ENCODE measurements at regions not wholly inside any gene's neighbourhood (a gene's known extent, or its start where the extent isn't known, plus 50 kb on each side); places are given as distances from the start of the nearest gene placed in this dataset.

DNA sequence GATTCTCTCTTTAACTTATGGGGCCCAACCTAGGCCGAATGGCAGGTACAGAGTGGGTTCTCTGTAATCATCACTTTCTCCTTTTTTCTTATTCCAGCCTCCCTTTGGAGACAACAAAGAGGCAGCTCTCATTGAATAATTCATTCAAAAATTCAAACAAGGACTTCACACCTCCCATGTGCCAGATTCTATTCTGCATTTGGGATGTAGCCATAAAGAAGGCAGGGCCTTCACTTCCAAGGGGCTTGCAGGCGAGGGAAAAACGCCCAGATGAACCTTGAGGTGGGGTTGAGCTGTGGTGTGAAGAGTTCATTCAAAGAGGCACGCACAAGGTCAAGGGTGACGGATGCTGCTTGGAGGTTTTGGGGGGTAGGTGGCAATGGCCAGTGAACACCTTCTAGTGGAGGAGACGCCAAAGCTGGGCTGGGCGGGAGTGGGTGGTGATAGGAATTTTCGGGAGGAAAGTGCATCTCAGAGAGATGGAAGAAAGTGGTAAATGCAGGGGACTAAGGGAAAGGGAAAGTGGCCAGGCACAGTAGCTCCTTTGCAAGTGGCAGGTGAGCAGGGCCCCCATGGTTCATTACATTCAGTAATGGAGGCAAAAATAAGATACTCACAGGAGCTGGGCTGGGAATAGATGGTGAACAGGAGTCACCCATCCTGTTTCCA lies 499.6 kb downstream of the MIAT start:
- no peak for DNase-seq (ENCODE audit: extremely low read depth, low read depth, low spot score)

DNA sequence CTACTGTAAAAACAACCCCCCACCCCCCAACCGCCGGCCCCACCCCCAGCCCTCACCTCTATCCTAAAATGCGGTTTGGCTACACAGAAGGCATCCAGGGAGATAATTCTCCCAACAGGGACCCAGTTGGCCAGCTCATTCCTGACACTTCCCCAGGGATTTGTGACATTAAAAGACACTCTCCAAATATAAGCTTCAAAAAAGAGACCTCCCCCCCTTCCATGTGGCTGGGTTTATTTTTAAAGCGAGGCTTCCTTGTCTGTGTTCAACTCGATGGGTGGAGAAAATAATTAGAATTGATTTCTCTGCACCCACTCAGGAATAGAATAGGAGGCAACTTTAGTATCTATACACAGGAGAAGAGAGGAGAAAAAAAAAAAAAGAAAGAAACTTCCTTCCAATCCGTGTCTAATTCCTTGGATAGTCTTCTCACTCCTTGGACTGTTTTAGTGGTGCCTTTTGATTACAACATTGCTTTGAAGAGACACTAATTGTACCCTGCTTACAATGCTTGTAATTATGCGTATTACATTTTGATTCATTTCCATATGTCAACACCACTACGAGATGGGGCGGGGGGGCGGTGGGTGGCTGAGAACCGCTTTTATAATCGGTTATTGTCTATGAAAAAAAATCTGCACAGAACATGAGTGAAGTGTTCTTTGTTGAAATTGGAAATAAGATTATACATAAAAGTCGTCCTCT lies 500.4 kb downstream of the MIAT start:
- DNase-seq (ENCODE audit: extremely low read depth, low read depth, low spot score) = no peak

DNA sequence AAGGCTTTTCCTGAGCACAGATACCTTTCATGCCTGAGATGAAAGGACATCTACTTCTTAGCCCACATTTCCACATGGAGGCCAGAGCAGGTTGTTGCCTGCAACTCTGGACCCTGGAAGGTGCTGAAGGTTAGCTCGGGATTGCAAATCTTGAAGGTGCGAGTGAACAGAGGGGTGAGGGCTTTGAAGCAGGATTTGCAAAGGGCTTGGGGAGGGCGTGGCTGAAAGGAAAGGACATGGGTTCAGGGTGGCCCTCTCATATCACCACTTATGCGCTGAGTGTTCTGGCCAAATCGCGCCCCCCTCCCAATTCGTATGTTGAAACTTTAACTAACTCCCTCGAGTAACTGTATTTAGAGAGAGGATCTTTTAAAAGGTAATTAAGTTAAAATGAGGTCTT lies 501.6 kb downstream of the MIAT start:
- no peak for DNase-seq (ENCODE audit: extremely low read depth, low read depth, low spot score)

DNA sequence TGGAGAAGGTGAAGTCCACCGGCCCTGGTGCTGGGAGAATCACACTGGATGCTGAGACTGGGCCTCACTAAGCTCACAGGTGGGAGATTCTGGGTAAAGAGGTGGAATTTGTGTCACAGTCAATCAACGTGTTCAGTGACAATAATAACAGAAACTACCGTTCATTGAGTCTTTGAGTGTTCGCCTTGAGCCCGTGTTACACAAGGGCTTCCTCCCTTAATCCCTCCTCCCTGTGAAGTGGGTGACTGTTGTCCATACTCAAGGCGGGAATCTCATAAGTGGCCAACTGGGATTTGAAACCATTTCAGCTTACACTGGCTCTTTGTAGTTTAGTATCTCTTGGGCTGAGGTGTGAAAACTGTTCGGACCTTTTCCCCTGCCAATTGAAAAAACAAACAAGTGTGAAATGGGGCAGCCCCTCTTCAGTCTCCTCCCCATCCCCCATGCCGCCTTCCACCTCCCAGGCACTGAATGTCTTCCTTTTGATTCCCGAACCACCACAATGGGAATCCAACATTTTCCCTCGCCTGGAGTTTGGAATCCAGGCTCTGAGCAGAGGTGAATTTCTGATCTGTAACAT lies 502.4 kb downstream of the MIAT start:
- DNase-seq (ENCODE audit: extremely low read depth, low read depth, low spot score) = no peak

DNA sequence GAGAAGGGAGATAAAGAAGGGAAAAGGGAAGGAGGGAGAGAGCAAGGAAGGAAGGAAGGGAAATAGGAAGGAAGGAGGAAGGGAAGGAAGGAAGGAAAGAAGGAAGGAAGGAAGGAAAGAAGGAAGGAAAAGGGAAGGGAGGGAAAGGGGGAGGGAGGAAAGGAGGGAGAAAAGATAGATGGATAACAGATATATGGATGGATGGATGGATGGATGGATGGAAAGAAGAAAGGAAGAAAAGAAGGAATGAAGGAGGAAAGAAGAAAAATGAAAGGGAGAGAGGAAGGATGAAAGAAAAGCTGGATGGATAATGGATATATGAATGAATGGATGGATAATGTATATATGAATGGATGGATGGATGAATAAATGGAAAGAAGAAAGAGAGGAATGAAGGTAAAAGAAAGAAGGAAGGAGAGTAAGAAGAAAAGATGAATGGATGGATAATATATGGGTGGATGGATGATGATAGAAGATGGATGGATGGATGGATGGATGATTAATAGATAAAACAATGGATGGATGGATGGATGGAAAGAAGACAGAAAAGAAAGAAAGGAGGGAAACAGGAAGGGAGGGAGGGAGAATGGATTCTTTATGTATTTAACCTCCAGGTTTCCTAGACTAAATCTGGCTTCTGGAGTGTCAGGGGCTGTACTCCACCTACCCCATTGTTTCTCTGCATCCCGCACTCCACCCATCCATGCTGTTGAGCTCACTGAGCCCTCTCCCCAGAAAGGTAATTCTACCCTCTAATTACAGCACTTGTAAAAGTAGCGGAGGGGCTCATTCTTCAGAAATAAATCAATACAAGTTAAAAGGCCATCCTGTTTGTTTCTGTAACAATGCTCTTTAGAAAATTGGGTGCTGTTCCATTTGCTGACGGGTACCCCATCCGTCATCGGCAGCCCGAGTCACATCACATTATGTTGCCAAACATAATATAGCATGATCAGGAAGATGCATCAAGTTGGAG lies 506.1 kb downstream of the MIAT start:
- no peak for DNase-seq (ENCODE audit: extremely low read depth, low read depth, low spot score)

DNA sequence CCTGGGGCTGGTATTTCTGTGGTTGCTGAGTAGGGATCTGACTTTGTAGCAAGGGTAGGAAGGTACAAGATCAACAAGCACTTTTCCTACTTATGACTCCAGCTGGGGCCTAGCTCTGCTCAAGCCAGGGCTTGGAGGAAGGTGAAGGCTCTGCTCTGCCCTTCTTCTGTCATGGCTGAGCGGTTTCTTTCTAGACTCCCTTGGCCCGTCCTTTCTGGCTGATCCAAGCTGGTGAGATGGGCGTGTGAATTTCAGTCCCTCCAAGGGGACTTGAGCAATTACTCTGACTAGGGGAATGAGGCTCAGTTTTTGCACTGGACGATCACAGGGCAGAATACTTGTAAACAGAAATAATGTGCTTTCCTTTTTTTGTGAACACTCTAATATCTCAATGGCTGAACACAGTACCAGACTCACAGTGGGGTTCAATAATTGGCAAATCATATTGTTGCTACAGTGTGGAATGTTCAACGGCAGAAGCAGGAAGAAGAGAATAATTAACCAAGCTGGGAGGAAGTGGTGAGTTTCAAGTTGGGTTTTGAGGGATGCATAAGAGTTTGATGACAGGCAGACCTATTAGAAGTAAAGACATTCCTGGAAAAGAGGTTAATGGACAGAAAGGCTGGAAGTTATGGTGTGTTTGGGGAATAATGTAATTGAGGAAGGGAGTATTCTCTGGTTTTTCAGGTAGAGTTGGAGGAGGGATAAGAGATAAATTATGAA lies 507.6 kb downstream of the MIAT start:
- no peak for DNase-seq (ENCODE audit: extremely low read depth, low read depth, low spot score)

DNA sequence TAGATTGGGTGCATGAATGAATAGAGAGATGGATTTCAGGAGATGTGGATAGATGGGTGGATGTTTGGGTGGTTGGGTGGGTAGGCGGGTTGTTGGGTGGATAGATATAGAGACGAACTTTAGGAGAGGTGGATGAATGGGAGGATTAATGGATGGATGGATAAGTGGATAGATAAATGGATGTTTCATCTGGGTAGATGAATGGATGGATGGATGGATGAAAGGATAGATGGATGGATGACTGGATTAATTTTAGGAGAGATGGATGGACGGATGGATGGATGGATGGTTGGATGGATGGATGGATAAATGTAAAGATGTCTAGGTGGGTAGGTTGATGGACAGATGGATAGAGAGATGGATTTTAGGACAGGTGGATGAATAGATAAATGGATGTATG lies 511.3 kb downstream of the MIAT start:
- DNase-seq (ENCODE audit: extremely low read depth, low read depth, low spot score) = no peak

DNA sequence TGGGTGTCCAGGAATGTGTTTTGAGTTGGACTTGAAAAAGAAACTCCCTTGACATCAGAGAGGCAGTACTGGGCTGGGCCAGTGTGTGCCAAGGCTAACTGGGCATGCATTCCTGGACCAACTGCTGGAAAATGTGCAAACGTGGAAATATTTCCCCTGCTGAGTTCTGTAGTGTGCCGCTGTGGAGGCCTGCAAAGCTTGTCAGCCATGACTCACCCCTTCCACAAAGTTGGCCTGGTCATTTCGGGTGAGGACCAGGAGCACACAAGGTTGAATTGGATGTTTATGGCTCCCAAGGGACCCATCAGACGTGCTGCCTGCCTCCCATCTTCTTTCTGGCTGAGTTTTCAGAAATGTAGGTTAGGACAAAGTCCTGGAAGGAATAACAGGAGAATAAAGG lies 513.1 kb downstream of the MIAT start:
- DNase-seq (ENCODE audit: extremely low read depth, low read depth, low spot score) = no peak

DNA sequence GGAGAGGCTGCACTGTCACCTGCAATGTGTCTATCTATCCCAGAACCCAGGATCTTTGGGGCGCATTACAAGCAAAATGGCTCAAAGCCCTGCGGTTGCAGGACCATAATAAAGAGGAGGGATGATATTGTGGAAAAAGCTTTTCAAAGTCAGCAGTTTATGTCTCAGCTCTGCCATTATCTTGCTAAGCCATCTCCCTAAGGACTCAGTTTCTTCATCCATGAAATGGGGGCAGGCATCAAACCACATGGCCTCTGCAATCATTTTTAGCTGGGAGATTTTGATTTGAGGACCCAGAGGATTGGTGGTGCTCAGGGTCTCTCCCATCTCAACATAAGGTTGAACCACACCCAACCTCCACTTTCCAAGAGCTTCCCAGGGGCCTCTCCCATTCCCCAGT lies 513.8 kb downstream of the MIAT start:
- no peak for DNase-seq (ENCODE audit: extremely low read depth, low read depth, low spot score)

DNA sequence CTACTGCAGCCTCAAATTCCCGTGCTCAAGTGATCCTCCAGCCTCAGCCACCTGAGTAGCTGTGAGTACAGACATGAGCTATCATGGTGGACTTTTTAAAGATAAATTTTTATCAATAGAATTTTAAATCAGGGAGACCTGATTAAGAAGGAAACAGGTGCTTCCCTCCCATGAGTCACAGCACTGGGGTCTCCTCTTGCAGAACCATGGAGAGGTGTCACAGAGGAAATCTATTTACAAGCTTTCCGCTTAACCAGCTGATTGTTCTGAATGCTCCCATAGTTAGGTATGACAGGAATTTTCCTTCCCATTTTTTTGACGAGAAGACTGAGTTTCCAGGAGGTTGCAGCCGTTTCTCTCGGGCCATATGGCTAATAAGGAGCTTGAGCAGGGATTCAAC lies 516.1 kb downstream of the MIAT start:
- DNase-seq (ENCODE audit: extremely low read depth, low read depth, low spot score) = peak; percentile 58

DNA sequence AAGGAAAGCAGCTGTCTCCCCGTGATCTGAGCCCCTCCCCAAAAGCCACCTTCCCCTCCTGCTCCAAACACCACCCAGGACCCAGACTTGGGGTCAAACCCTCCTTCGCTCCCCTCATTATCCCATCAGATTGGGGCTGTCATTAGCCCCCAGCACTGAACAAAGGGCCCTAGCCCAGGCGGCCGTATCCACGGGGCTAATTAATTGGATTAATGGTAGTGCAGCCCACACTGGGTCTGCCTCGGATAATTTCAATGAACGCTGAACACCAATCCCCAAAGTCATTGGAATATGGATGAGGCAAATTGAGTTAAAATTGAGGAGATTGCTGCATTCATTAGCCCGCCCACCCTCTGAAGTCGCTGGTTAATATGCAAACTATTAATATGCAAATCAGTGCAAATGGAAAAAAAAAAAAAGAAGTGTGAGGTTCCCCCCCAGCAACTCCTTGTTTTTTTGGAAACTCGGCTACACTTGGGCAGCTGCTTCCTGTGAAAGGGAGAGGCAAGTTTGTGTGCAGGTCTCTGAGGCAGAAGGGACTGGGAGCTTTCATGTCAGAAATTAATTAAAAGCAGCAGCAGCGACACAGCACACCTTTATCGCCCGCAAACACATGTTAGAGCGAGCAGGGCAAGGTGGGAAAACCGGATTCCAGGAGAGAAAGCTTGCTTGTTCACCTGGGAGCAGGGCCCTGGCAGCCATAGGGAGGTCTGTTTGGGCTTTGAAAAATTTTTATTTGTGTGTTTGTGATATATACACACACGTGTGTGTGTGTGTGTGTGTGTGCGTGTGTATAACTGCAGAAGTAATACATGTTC lies 517.8 kb downstream of the MIAT start:
- DNase-seq (ENCODE audit: extremely low read depth, low read depth, low spot score) = no peak

DNA sequence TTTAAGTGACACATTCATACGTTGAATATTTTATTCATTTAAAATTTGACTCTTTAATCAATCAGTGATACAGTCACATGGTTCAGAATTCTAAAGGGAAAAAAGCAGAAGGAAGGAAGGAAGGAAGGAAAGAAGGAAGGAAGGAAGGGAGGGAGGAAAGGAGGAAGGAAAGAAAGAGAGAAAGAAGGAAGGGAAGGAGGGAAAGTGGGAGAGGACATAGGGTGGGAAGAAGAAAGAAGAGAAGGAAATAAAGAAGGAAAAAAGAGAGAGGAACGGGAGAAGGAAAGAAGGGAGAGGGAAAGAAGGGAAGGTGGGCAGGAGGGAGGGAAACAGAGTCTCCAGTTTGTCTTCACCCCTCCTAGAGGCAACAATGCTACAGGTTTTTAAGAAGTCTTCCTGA lies 518.6 kb downstream of the MIAT start:
- DNase-seq (ENCODE audit: extremely low read depth, low read depth, low spot score) = no peak

DNA sequence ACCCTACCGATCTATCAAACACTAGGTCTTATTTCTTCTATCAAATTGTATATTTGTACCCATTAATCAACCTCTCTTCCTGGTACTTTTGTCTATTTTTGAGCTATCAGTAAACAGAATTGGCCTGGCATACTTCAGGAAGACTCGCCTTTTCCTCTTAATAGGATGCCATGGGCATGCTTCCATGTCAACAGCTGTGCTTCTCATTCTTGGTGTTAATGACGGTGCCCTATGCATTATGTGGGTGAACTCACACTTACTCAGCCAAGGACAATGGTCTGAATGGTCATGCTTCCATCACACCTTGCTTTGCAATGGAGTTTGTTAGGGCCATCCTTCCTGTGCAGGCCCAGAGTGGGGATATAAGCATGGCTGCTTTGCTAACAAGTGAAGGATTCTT lies 521.8 kb downstream of the MIAT start:
- DNase-seq (ENCODE audit: extremely low read depth, low read depth, low spot score) = no peak

DNA sequence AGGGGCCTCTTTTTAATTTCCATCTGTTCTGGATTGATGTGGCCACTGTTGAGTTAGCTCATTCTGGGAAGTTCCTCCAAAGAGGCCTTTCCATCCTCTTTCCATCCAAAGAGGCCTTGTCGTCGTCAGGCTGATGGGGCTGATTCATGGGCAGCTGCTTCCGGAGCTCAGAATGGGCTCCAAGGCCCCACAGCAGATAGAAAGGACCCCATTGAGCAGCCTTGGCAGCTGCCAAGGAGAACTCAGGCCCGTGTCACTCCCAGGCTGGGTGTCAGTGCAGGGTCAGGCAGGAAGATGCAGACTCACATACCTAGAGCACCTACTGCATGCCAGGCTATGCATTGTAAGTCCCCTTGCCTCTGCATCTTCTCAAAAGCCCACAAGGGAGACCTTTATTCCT lies 524.1 kb downstream of the MIAT start:
- no peak for DNase-seq (ENCODE audit: extremely low read depth, low read depth, low spot score)

DNA sequence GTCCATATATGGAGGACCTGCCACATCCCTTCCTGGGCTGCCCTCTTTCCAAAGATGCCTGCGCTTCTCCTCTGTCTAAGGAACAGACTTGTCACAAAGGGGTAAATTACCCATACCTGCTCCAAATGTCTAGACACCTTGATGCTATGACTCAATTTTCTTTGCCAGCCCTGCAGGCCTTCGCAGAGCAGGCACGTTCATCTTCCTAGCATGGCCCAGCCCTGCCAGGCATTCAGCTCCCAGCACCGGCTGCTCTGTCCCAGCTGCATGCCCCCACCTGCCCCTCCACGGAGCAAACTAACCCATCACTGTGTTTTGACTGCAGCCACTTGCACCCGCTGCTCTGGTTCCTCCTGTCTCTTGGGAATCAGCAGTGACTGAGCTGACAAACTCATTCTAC lies 526.1 kb downstream of the MIAT start:
- DNase-seq (ENCODE audit: extremely low read depth, low read depth, low spot score) = no peak

DNA sequence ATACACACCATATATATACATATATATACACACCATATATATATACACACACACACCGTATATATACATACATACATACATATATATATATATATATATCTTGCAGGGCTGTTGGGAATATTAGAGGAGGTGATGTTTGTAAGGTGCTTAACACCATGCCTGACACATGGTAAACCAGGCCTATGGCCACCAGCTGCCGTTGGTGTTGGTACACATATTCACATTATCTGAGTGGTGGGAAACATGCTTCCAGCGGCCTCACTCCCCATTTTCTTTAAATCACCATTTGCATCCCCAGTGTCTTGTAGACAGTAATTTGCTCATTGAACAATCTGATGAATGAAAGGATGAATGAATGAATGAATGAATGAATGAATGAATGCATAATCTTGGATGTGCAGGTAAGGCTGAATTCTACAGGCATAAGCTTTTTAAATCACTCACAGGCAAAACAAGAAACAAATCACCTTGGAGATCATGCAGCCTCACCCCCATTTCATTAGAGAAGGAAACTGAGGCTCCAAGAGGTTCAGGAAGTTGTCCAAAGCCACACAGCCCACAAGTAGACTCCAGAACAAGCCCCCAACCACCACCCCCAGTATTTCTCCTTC lies 527.8 kb downstream of the MIAT start:
- no peak for DNase-seq (ENCODE audit: extremely low read depth, low read depth, low spot score)

DNA sequence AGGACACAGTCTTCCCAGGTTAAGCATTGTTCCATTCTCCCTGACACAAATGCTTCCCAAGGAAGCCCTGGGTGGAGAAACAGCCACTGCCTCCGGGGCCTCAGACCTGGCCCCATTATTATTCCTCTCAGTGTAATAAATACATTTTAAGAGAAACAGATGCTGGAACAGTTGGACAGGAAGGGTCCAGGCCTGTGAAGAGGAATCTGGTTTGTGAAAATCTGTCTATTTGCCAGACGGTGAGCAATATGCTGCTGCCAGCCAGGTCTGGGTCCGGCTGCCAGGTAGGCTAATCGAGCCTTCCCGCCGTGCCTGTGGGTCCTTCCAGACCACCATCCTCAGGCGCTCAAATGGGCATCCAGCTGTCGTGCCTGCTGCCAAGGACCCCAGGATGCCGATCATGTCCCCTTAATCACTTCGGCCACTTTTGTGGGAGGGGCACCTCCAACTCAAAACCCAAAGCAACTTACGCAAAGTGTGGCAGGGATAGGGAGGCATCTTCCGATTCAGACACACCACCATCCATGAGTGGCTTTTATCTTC lies 528.4 kb downstream of the MIAT start:
- DNase-seq (ENCODE audit: extremely low read depth, low read depth, low spot score) = no peak

DNA sequence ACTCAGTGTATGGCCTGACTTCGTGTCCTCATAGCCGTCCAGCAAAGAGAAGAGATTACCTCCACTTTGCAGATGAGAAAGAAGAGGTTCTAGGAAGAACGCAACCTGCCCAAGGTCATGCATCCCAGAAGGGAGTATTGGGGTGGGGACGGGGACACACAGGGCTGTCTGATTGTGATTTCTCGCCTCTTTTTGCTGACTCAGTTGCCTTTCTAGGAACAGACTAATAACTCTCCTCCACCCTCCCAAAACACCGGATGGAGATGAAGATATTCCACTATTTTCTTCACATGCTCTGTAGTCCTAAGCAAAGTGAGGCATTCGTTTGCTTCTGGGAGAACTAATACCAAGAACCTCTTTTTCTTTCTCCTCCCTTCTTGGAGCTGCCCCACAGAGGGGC lies 529.3 kb downstream of the MIAT start:
- no peak for DNase-seq (ENCODE audit: extremely low read depth, low read depth, low spot score)

All from glomerular endothelial cell (primary cell).